HepG2 (cell line): ENCODE measurements at regions not wholly inside any gene's neighbourhood (a gene's known extent, or its start where the extent isn't known, plus 50 kb on each side); places are given as distances from the start of the nearest gene placed in this dataset.

ENCODE experiments used
- ATAC-seq: fragments of 200-7000 bp; cut with Tn5 transposase; 3 replicates; pipeline ENCODE4 v1.9.1; 2020; ENCODE audit warnings: mild to moderate bottlenecking, moderate library complexity
- BruUV-seq: library from RNA; stranded (reverse); fragments of 400-500 nt; replicated peaks from 2 replicates; lab custom pipeline; 2021; lab: Mats Ljungman, UMichigan
- CTCF ChIA-PET: fragments of 300-600 bp; formaldehyde crosslinking; extraction: SDS; loops from one replicate; lab custom pipeline; 2021; ENCODE audit warnings: low total read pairs, inconsistent platforms, low intra/inter-chr PET ratio; lab: Yijun Ruan, JAX
- POLR2A ChIA-PET: fragments of 350-600 bp; sonication (Branson Sonifier 250); formaldehyde crosslinking; loops from one replicate; lab custom pipeline; 2020; ENCODE audit warnings: antibody characterized with exemption, inconsistent platforms; lab: Yijun Ruan, JAX
- DNase-seq: peaks from one replicate; pipeline ENCODE4 v3.0.0-alpha.2; 2015; ENCODE audit warnings: low spot score
- FAIRE-seq: peaks from 3 replicates; lab custom pipeline; 2011; peaks lifted over from hg19 to GRCh38; lab: Jason Lieb, UNC
- H2AFZ ChIP-seq: one replicate; pipeline ENCODE4 v1.6.1; 2011; ENCODE audit warnings: low read length, inconsistent platforms
- H3K27ac ChIP-seq: fragments of 300-600 bp; 3 replicates; pipeline ENCODE4 v1.8.0; 2011; ENCODE audit warnings: mixed run types, mild to moderate bottlenecking, mixed read lengths, low read length, inconsistent platforms; ENCODE audit not compliant: insufficient read depth; ENCODE audit errors: extremely low read length
- H3K27me3 ChIP-seq, 2 experiments: fragments of 200-600 bp in 1 of 2; 2 replicates in 1 of 2; 3 replicates in 1 of 2; pipeline versions ENCODE4 v1.6.0 to v1.8.0; 2011; ENCODE audit warnings: low read length in 2 of 2, mild to moderate bottlenecking in 2 of 2, moderate library complexity in 2 of 2, inconsistent platforms in 1 of 2; ENCODE audit not compliant: insufficient read depth in 2 of 2, control insufficient read depth in 1 of 2
- H3K36me3 ChIP-seq, 2 experiments: fragments of 200-600 bp in 1 of 2; replicated peaks in 1 of 2; 2 replicates in 1 of 2; 3 replicates in 1 of 2; pipeline versions ENCODE4 v1.5.1 to v1.8.0; 2011; ENCODE audit warnings: low read length in 2 of 2, inconsistent platforms in 1 of 2; ENCODE audit not compliant: insufficient read depth in 2 of 2, control insufficient read depth in 1 of 2
- H3K4me1 ChIP-seq: 2 replicates; pipeline ENCODE4 v1.5.1; 2012; ENCODE audit warnings: low read length, inconsistent platforms; ENCODE audit not compliant: insufficient read depth
- H3K4me2 ChIP-seq: 2 replicates; pipeline ENCODE4 v1.6.0; 2011; ENCODE audit warnings: low read depth, low read length, inconsistent platforms
- H3K4me3 ChIP-seq, 3 experiments: fragments of 200-600 bp in 1 of 3; sonication (generic), shearing (Covaris generic) in 1 of 3; replicated peaks in 1 of 3; 2 replicates each; pipeline ENCODE4 v1.5.1; 2011 to 2016; ENCODE audit warnings: low read length in 3 of 3, inconsistent platforms in 2 of 3, low read depth in 2 of 3, mild to moderate bottlenecking in 2 of 3, control low read depth in 1 of 3, mixed read lengths in 1 of 3; ENCODE audit not compliant: insufficient read depth in 1 of 3
- H3K79me2 ChIP-seq: one replicate; pipeline ENCODE4 v1.6.1; 2011; ENCODE audit warnings: low read length, inconsistent platforms; ENCODE audit not compliant: insufficient read depth
- H3K9ac ChIP-seq: 2 replicates; pipeline ENCODE4 v1.6.0; 2011; ENCODE audit warnings: mild to moderate bottlenecking, low read depth, low read length, inconsistent platforms; ENCODE audit not compliant: insufficient read depth
- H3K9me3 ChIP-seq: 2 replicates; pipeline ENCODE4 v1.5.1; 2012; ENCODE audit warnings: mild to moderate bottlenecking, low read length
- H4K20me1 ChIP-seq: 2 replicates; pipeline ENCODE4 v1.6.0; 2011; ENCODE audit warnings: inconsistent platforms, mild to moderate bottlenecking, low read length, moderate library complexity; ENCODE audit not compliant: insufficient read depth
- BATF2 ChIP-seq: sonication (generic); formaldehyde crosslinking; IDR thresholded peaks from 2 replicates; pipeline ENCODE4 v1.8.0; 2022; ENCODE audit warnings: mild to moderate bottlenecking, missing genetic modification reagents, moderate library complexity
- WGBS: methylation state at CpG from one replicate; pipeline ENCODE4 v1.1.6; 2017; ENCODE audit warnings: low lambda C conversion rate; 5-methylcytosine and 5-hydroxymethylcytosine counted together
- in situ Hi-C: cut with HindIII; loops from 2 replicates; pipeline ENCODE4 v1.10.0; 2017; ENCODE audit warnings: low pct_unique_long_range_greater_than_20kb; ENCODE audit not compliant: extremely low pct_ligation_motif_present
- intact Hi-C: fragments of 100-400 bp; cut with micrococcal nuclease; formaldehyde crosslinking; loops from one replicate; pipeline ENCODE4 v1.10.0; 2022; ENCODE audit not compliant: unreplicated experiment
- TF ChIP-seq, protein P1 (sequence below): sonication (generic); formaldehyde crosslinking; IDR thresholded peaks from 2 replicates; pipeline ENCODE4 v1.5.1; 2020; ENCODE audit warnings: mild to moderate bottlenecking, missing genetic modification reagents, borderline replicate concordance

DNA sequence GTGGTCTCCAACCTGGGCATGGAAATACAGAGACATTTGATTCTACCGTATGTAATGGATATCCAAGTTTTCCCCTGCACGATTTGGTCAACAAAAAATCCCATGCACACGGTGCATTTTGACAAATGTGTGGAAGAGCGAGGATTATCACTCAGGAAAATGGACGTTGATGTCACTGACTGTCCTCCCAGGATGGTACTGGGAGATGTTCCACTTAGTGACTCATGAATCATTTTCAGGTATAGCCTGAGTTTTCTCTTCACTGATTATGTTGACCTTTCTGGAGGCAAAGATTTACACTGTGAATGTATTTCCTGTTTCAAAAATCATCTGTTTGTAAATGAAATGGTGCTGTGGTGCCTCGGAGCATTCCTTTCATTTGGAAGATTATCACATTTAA is 596.7 kb upstream of the ADAMTS9 start:
- DNase-seq (no peak), ATAC-seq (peak; percentile 42; the same call in 1 of the 3 replicates), FAIRE-seq (no peak)
- in situ Hi-C loops (no loop called here), intact Hi-C loops (no loop called here)
- H4K20me1 ChIP-seq = no peaks in the 10 kb centered on the region
- no TSS peak for BruUV-seq
- H3K79me2 ChIP-seq = no peaks in the 10 kb centered on the region
- H3K4me2 ChIP-seq = no peak overlapping the region
- peaks cover 17% of the 10 kb centered on the region; the same call in 1 of the 2 replicates for H3K4me1 ChIP-seq
- no peak overlapping the region for H2AFZ ChIP-seq
- H3K36me3 ChIP-seq = no peaks in the 10 kb centered on the region
- H3K27me3 ChIP-seq = no peaks in the 10 kb centered on the region
- no peak overlapping the region for H3K27ac ChIP-seq
- WGBS = 15% methylated on average over 6 of the region's 6 CpGs
- H3K4me3 ChIP-seq = no peak overlapping the region
- ChIA-PET POLR2A (no interaction called here), CTCF (no interaction called here)
- TF ChIP-seq BATF2 (CRISPR knock-in tag) = no peak
- TF ChIP-seq, protein P1, sequence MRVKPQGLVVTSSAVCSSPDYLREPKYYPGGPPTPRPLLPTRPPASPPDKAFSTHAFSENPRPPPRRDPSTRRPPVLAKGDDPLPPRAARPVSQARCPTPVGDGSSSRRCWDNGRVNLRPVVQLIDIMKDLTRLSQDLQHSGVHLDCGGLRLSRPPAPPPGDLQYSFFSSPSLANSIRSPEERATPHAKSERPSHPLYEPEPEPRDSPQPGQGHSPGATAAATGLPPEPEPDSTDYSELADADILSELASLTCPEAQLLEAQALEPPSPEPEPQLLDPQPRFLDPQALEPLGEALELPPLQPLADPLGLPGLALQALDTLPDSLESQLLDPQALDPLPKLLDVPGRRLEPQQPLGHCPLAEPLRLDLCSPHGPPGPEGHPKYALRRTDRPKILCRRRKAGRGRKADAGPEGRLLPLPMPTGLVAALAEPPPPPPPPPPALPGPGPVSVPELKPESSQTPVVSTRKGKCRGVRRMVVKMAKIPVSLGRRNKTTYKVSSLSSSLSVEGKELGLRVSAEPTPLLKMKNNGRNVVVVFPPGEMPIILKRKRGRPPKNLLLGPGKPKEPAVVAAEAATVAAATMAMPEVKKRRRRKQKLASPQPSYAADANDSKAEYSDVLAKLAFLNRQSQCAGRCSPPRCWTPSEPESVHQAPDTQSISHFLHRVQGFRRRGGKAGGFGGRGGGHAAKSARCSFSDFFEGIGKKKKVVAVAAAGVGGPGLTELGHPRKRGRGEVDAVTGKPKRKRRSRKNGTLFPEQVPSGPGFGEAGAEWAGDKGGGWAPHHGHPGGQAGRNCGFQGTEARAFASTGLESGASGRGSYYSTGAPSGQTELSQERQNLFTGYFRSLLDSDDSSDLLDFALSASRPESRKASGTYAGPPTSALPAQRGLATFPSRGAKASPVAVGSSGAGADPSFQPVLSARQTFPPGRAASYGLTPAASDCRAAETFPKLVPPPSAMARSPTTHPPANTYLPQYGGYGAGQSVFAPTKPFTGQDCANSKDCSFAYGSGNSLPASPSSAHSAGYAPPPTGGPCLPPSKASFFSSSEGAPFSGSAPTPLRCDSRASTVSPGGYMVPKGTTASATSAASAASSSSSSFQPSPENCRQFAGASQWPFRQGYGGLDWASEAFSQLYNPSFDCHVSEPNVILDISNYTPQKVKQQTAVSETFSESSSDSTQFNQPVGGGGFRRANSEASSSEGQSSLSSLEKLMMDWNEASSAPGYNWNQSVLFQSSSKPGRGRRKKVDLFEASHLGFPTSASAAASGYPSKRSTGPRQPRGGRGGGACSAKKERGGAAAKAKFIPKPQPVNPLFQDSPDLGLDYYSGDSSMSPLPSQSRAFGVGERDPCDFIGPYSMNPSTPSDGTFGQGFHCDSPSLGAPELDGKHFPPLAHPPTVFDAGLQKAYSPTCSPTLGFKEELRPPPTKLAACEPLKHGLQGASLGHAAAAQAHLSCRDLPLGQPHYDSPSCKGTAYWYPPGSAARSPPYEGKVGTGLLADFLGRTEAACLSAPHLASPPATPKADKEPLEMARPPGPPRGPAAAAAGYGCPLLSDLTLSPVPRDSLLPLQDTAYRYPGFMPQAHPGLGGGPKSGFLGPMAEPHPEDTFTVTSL (CRISPR knock-in tag) = peak; percentile 31; the same call in 1 of the 2 replicates
- H3K9me3 ChIP-seq = no peaks in the 10 kb centered on the region
- no peak overlapping the region for H3K9ac ChIP-seq
